Tibial nerve (tissue), 4 donors: ENCODE measurements at regions not wholly inside any gene's neighbourhood (a gene's known extent, or its start where the extent isn't known, plus 50 kb on each side); places are given as distances from the start of the nearest gene placed in this dataset.

Source experiments
- DNase-seq, 2 donors: peaks; one replicate each; pipeline ENCODE4 v3.0.0-alpha.2; 2019; ENCODE audit warnings: low spot score in 2 of 2
- H3K27ac ChIP-seq, 4 donors: fragments of 200-600 bp; sonication (generic) in 3 of 4; one replicate each; pipeline ENCODE4 v1.5.1; 2017 to 2019; ENCODE audit warnings: mild to moderate bottlenecking in 1 of 4
- H3K27me3 ChIP-seq, 2 donors: fragments of 200-600 bp; sonication (generic) in 1 of 2; one replicate each; pipeline versions ENCODE4 v1.5.1 to v1.6.0; 2017 to 2019
- H3K36me3 ChIP-seq, 3 donors: fragments of 200-600 bp; sonication (generic); one replicate each; pipeline ENCODE4 v1.5.1; 2018 to 2019
- H3K4me1 ChIP-seq, 4 donors: fragments of 200-600 bp; sonication (generic) in 3 of 4; one replicate each; pipeline ENCODE4 v1.5.1; 2017 to 2019
- H3K4me3 ChIP-seq, 4 donors: fragments of 200-600 bp; sonication (generic) in 3 of 4; one replicate each; pipeline ENCODE4 v1.5.1; 2017 to 2019; ENCODE audit warnings: mild to moderate bottlenecking in 1 of 4, moderate library complexity in 1 of 4
- H3K9me3 ChIP-seq, 4 donors: fragments of 200-600 bp; sonication (generic) in 3 of 4; one replicate each; pipeline ENCODE4 v1.5.1; 2017 to 2019
- CTCF ChIP-seq, 5 experiments: fragments of 200-600 bp in 3 of 5; fragments of 450-650 bp in 2 of 5; sonication (generic) in 3 of 5; IDR thresholded peaks; one replicate each; pipeline ENCODE4 v1.5.1; 2016 to 2019; ENCODE audit warnings: antibody characterized with exemption in 5 of 5, mild to moderate bottlenecking in 3 of 5, moderate library complexity in 2 of 5
- EP300 ChIP-seq, 2 donors: sonication (generic); formaldehyde crosslinking; IDR thresholded peaks; one replicate each; pipeline ENCODE4 v1.6.1; 2017; ENCODE audit warnings: antibody characterized with exemption in 2 of 2, mild to moderate bottlenecking in 1 of 2
- POLR2A ChIP-seq, 2 donors: fragments of 450-650 bp; IDR thresholded peaks; one replicate each; pipeline ENCODE4 v1.6.1; 2017; ENCODE audit warnings: antibody characterized with exemption in 2 of 2, mild to moderate bottlenecking in 2 of 2, moderate library complexity in 2 of 2
- WGBS, 2 donors: methylation state at CpG; one replicate each; pipeline ENCODE4 v1.1.5; 2018; 5-methylcytosine and 5-hydroxymethylcytosine counted together

GRCh38 chr11:97871816-97872215 lies 1148.9 kb upstream of the CNTN5 start:
- peaks cover 0 to 13% (median 0%) of the 10 kb centered on the region in 4 donors for H3K9me3 ChIP-seq
- H3K27ac ChIP-seq: no peak overlapping the region
- no peak for DNase-seq
- no peak overlapping the region for H3K4me3 ChIP-seq
- H3K27me3 ChIP-seq: no peaks in the 10 kb centered on the region
- no peak for TF ChIP-seq CTCF (IDR thresholded peaks at IDR 0.05)
- no peak for TF ChIP-seq EP300 (IDR thresholded peaks at IDR 0.05)
- TF ChIP-seq POLR2A (IDR thresholded peaks at IDR 0.05): no peak
- no peaks in the 10 kb centered on the region for H3K36me3 ChIP-seq
- no peaks in the 10 kb centered on the region for H3K4me1 ChIP-seq

GRCh38 chr11:97880209-97880608 lies 1140.5 kb upstream of the CNTN5 start:
- H3K4me3 ChIP-seq: no peak overlapping the region
- H3K36me3 ChIP-seq: no peaks in the 10 kb centered on the region
- TF ChIP-seq CTCF (IDR thresholded peaks at IDR 0.05) (no peak), EP300 (IDR thresholded peaks at IDR 0.05) (no peak), POLR2A (IDR thresholded peaks at IDR 0.05) (no peak)
- H3K9me3 ChIP-seq: peaks cover 0 to 3% (median 0%) of the 10 kb centered on the region in 4 donors
- H3K4me1 ChIP-seq: no peaks in the 10 kb centered on the region
- H3K27ac ChIP-seq: no peak overlapping the region
- DNase-seq: no peak
- no peaks in the 10 kb centered on the region for H3K27me3 ChIP-seq

GRCh38 chr11:97883086-97883485 lies 1137.7 kb upstream of the CNTN5 start:
- Histone ChIP-seq H3K27me3 (no peaks in the 10 kb centered on the region), H3K4me1 (no peaks in the 10 kb centered on the region), H3K9me3 (peaks cover 0 to 3% (median 0%) of the 10 kb centered on the region in 4 donors), H3K36me3 (no peaks in the 10 kb centered on the region), H3K27ac (no peak overlapping the region), H3K4me3 (no peak overlapping the region)
- no peak for DNase-seq
- TF ChIP-seq EP300 (IDR thresholded peaks at IDR 0.05) (no peak), POLR2A (IDR thresholded peaks at IDR 0.05) (no peak), CTCF (IDR thresholded peaks at IDR 0.05) (no peak)
- 73 to 83% methylated on average over 2 of the region's 2 CpGs for WGBS, 2 donors

- Histone ChIP-seq H3K27me3 (no peaks in the 10 kb centered on the region), H3K4me1 (no peaks in the 10 kb centered on the region), H3K36me3 (no peaks in the 10 kb centered on the region), H3K27ac (no peak overlapping the region), H3K4me3 (no peak overlapping the region), H3K9me3 (no peaks in the 10 kb centered on the region)
- TF ChIP-seq CTCF (IDR thresholded peaks at IDR 0.05): no peak
- no peak for TF ChIP-seq EP300 (IDR thresholded peaks at IDR 0.05)
- no peak for TF ChIP-seq POLR2A (IDR thresholded peaks at IDR 0.05)
- DNase-seq: no peak
- WGBS, 2 donors: 93 to 95% methylated on average over 2 of the region's 2 CpGs
Measured at GRCh38 chr11:97888641-97889040, 1132.1 kb upstream of the CNTN5 start.

- TF ChIP-seq CTCF (IDR thresholded peaks at IDR 0.05) (no peak), POLR2A (IDR thresholded peaks at IDR 0.05) (no peak), EP300 (IDR thresholded peaks at IDR 0.05) (no peak)
- 46 to 51% methylated on average over 1 of the region's 1 CpG for WGBS, 2 donors
- H3K27ac ChIP-seq: no peak overlapping the region
- H3K4me1 ChIP-seq: no peaks in the 10 kb centered on the region
- no peak overlapping the region for H3K4me3 ChIP-seq
- H3K9me3 ChIP-seq: no peaks in the 10 kb centered on the region
- no peaks in the 10 kb centered on the region for H3K27me3 ChIP-seq
- no peaks in the 10 kb centered on the region for H3K36me3 ChIP-seq
- DNase-seq: no peak
Measured at GRCh38 chr11:97890466-97890865, 1130.3 kb upstream of the CNTN5 start.
